HG03439 (cell line): ENCODE measurements at regions not wholly inside any gene's neighbourhood (a gene's known extent, or its start where the extent isn't known, plus 50 kb on each side); places are given as distances from the start of the nearest gene placed in this dataset.
"Not testable (repeated sequence)": the region's sequence is repeated elsewhere in the genome, so short reads cannot be mapped to it uniquely, and the experiment has no call there.

ENCODE experiments used
- ATAC-seq: cut with Tn5 transposase; IDR thresholded peaks from one replicate; pipeline ENCODE4 v1.9.1; 2021; ENCODE audit warnings: mild to moderate bottlenecking, moderate library complexity; ENCODE audit not compliant: unreplicated experiment

DNA sequence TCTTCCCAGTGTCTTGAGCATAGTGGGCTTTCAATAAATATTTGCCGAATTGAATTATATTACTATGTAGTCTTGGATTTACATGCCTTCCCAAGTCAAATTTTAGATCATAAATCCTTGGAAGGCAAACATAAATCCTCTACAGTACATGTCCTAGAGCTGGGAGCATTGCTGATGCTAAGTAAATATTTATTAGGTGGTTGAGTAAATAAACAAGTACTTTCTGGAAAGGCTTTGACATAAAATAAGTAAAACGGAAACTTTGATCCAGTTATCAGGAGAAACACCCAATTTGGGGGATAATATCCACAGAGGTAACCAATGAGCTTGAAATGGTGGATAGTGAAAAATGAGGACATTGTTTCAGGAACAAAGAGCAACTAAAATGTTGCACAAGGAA, 162.8 kb upstream of the SVIL start:
- ATAC-seq = no peak

- ATAC-seq = no peak
These were observed 161.1 kb upstream of the SVIL start for GRCh38 chr10:29795850-29796249.

DNA sequence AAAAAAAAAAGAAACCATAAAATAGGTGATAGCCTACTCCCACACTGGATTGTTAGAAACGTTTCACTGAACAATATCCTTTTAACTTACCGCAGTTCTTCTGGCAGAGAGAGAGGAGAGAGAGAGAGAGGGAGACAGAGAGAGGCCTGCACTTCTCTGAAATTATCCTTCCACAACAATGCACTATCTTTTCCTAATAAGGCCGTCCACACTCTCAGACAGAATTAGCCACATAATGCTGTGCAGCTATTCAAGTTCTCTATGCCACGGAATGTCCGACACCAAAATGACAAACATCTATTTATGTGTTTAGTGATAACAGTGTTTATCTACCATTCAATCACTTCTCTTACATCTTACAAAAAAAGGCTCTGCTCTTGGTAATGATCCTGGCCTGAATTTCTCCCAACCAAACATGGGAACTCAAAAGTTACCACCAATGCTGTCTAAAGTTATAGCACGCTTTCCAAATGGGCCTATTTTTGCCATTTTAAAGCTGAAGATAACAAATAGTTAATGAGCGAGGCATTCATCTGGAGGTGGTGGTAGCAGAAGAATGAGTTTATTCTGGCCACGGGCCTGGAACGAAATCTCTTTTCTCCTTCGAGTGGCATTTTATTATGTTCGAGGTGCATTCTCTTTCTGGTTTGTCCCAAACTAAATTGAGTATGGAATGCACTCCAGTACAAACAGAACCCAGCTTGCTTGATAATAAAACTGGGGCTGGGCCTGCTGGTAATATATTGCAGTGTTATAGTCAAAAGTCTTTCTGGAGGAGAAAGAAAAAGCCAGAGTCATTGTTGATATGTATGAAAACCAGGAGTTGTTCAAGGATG, 160.2 kb upstream of the SVIL start:
- no peak for ATAC-seq

DNA sequence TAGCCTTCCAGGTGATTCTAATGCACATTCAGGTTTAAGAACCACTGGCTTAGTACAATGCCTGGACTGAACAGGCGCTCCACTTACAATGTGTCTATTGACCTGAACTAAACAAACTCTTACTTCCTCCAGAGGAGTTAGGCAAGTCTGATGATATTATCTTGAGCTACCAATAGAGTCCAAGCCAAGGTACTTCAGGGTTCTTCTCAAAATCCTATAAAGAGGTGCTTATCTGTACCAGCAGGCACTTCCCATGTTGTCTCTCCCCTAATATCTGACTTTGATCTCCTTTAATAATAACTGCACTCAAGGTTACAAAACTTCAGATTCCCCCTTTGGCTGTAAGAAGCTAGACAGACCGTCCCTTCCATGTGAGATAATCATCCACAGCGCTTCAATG, 157.0 kb upstream of the SVIL start:
- no peak for ATAC-seq

- ATAC-seq = no peak
These were observed 155.4 kb upstream of the SVIL start for GRCh38 chr10:29790207-29790606.

DNA sequence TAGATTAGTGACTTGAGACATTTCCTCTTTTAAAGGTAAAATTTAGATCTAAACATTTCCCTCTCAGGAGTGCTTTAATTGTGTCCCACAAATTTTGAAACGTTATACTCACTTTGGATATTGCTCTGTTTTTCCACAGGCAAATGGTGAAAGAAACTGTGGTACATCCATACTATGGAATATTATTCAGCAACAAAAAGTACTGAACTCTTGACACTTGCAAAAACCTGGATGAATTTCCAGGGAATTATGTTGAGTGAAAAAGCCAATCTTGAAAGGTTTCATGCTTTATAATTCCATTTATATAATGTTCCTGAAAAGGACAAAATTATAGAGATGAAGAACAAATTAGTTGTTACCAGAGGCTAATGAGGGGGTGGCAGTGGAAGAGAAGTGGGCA, 153.3 kb upstream of the SVIL start:
- ATAC-seq = no peak

- no peak for ATAC-seq
These were observed 150.9 kb upstream of the SVIL start for GRCh38 chr10:29785701-29786100.

- ATAC-seq = no peak
These were observed 149.5 kb upstream of the SVIL start for GRCh38 chr10:29784175-29784773.

DNA sequence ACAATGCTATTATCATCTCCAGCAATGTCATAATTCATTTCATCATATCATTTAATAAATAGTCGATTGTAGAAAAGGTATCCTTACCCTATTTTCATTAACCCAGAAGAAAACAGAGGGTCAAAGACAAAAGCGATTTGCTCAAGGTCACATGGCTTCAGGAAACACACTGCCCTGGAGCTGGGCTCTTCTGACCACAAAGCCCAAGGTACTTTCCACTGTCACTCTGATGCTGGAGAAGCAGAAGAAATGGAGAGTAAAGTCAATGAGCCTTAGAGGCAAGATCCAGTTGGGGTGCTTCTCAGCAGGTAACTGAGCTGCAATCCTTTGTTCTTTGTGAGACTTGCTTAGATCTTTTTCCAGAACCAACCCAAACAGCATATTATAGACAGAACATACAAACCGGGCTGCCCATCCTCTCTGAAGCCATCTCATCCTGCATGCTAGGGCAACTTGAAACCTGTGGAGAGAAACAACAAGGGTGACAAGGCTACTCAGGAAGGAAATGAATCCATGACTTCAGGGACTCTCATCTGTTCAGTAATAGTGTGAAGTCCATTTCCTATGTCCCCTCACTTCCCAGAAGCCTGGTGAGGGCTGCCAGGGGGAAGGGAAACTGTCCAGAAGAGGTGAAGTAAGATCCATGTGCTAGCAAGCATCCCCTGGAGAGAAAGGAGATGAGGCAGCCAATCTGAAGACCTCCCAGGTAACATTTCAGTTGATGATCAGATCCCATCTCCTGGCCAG, 148.6 kb upstream of the SVIL start:
- no peak for ATAC-seq

DNA sequence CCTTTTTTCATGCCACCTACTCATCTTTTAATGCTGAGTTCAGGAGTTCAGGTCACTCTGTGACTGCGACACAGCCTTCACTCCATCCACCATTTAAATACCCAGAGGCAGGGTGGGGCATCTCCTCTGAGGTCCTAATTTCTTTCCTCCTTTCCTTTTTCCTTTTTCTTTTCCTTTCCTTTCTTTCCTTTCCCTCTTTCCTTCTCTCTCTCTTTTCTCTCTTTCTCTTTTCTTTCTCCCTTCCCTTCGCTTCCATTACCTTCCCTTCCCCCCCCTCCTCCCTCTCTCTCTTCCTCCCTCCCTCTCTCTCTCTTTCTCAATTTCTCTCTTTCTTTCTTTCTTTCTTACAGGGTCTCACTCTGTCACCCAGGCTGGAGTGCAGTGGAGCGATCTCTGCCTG, 145.9 kb upstream of the SVIL start:
- no peak for ATAC-seq

DNA sequence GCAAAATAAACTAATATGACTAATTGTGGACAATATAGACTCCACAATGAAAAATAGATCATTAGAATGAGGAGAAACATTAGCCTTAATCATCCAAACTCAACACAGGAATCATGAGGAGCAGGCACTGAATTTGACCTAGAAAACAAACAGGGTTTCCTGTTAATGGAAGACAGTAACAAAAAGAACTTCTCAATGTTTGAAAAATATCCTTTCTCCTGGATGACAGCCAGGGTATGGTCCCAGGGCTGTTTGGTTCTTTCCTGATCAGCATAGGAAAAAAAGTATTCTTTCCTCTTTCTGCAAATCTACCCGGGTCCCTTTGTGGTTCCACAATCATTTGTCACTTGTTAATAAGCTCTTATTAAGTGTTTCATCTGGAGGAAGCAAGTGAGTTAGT, 145.3 kb upstream of the SVIL start:
- no peak for ATAC-seq

GRCh38 chr10:29776246-29776645, 141.5 kb upstream of the SVIL start:
- no peak for ATAC-seq

DNA sequence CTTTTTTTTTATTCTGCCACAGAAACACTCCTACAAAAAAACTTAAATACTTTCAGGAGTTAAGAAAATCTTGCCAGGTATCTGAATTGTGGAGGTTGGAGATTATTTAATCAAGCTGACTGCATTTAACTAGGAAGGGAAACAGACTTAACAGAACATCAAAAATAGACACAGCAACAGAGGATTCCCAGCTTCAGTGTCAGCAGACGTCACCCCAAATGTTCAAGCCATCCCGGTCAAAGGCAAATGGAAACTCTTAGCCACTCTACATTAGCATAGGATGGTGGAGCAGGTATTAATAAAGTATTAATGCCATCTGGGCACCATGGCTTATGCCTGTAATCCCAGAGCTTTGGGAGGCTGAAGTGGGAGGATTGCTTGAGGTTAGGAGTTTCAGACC, 139.7 kb upstream of the SVIL start:
- no peak for ATAC-seq

DNA sequence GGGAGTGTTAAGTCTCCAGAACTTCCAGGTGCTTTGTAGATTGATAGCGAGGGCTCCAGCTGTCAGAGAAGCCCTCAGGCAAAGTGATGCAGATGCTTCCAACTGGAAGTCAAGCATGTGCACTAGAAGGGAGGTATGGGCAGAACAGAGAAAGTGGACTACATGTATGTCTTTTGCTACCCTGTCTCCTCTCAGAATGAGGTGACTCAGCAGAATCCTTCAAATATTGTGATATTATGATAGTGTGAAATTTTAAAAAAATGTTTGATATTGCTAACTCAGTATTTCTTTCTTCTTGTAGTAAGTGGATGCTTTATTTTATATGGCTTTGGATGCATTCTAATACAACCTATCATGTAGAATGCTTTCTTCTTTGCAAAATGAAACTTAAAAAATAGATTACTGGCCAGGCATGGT, 138.9 kb upstream of the SVIL start:
- no peak for ATAC-seq

- ATAC-seq = no peak
These were observed 137.6 kb upstream of the SVIL start for GRCh38 chr10:29772403-29772802.

DNA sequence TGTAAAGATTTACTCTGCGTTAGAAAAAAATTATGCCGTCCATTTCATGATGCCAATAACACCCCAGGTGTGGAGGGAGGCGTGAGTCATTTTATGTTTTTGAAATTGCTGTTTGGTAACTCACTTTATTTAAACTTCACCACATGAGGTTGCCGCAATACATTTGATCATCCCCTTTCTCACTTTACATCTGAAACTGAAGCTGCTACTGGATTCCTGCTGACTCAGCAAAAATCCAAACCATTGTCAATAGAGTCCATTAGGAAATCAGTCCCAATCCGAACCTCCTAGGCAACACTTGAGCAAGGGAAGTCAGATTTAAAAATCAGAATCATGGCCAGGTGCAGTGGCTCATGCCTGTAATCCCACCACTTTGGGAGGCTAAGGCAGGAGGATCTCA, 136.6 kb upstream of the SVIL start:
- no peak for ATAC-seq

DNA sequence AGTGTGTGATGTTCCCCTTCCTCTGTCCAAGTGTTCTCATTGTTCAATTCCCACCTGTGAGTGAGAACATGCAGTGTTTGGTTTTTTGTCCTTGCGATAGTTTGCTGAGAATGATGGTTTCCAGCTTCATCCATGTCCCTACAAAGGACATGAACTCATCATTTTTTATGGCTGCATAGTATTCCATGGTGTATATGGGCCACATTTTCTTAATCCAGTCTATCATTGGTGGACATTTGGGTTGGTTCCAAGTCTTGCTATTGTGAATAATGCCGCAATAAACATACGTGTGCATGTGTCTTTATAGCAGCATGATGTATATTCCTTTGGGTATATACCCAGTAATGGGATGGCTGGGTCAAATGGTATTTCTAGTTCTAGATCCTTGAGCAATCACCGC, 134.5 kb upstream of the SVIL start:
- ATAC-seq = not testable (repeated sequence)

- no peak for ATAC-seq
These were observed 133.2 kb upstream of the SVIL start for GRCh38 chr10:29767968-29768367.

GRCh38 chr10:29766753-29767152, 132.0 kb upstream of the SVIL start:
- no peak for ATAC-seq

DNA sequence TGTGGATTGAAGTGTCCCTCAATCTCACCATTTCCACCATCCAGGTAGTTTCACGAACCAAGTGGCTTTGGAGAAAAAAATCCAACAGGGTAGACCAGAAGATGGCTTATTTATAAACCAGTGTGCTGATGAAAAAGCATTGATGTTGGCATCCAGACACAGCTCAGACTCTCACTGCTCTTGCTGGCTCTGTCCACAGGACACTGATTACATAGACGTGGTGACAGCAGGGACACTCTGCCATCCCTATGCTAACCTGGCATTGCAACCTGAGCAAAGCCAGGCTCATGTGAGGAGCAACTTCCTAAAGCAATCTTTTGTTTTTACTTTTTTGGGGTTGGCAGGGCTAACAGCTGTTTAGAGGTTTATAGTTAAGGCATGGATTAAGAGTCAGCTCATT, 130.6 kb upstream of the SVIL start:
- ATAC-seq = no peak

- ATAC-seq = no peak
These were observed 128.6 kb upstream of the SVIL start for GRCh38 chr10:29763396-29763795.

GRCh38 chr10:29761916-29762315, 127.1 kb upstream of the SVIL start:
- no peak for ATAC-seq
